ENCODE measurements at regions not wholly inside any gene's neighbourhood (a gene's known extent, or its start where the extent isn't known, plus 50 kb on each side); places are given as distances from the start of the nearest gene placed in this dataset.

- H3K4me1 ChIP-seq (ENCODE audit: insufficient read depth), result no peaks in the 10 kb centered on the region
- H3K36me3 ChIP-seq, result no peaks in the 10 kb centered on the region
- H3K4me3 ChIP-seq, result no peak overlapping the region
- intact Hi-C loops (cut with DNase I), result no loop called here
- H3K9me3 ChIP-seq, result no peaks in the 10 kb centered on the region
- H3K27me3 ChIP-seq, result no peaks in the 10 kb centered on the region
- TF ChIP-seq, protein P1, sequence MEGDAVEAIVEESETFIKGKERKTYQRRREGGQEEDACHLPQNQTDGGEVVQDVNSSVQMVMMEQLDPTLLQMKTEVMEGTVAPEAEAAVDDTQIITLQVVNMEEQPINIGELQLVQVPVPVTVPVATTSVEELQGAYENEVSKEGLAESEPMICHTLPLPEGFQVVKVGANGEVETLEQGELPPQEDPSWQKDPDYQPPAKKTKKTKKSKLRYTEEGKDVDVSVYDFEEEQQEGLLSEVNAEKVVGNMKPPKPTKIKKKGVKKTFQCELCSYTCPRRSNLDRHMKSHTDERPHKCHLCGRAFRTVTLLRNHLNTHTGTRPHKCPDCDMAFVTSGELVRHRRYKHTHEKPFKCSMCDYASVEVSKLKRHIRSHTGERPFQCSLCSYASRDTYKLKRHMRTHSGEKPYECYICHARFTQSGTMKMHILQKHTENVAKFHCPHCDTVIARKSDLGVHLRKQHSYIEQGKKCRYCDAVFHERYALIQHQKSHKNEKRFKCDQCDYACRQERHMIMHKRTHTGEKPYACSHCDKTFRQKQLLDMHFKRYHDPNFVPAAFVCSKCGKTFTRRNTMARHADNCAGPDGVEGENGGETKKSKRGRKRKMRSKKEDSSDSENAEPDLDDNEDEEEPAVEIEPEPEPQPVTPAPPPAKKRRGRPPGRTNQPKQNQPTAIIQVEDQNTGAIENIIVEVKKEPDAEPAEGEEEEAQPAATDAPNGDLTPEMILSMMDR (IDR thresholded peaks at IDR 0.05), result no peak
- TF ChIP-seq POLR2A (IDR thresholded peaks at IDR 0.05), result no peak
- TF ChIP-seq EP300 (IDR thresholded peaks at IDR 0.05), result no peak
- WGBS, 3 donors, result 52 to 69% (median 63%) methylated on average over 10 of the region's 10 CpGs
- DNase-seq, result no peak
- no peak overlapping the region for H3K27ac ChIP-seq
Measured at GRCh38 chr15:27623149-27623548, 476.0 kb downstream of the OCA2 start.

- no peak overlapping the region for H3K4me3 ChIP-seq
- H3K9me3 ChIP-seq, result no peaks in the 10 kb centered on the region
- intact Hi-C loops (cut with DNase I), result no loop called here
- DNase-seq, result no peak
- H3K36me3 ChIP-seq, result no peaks in the 10 kb centered on the region
- no peaks in the 10 kb centered on the region for H3K4me1 ChIP-seq (ENCODE audit: insufficient read depth)
- no peak overlapping the region for H3K27ac ChIP-seq
- TF ChIP-seq, protein P1 (IDR thresholded peaks at IDR 0.05), result no peak
- TF ChIP-seq POLR2A (IDR thresholded peaks at IDR 0.05), result no peak
- TF ChIP-seq EP300 (IDR thresholded peaks at IDR 0.05), result no peak
- no peaks in the 10 kb centered on the region for H3K27me3 ChIP-seq
Measured at GRCh38 chr15:27622371-27622770, 476.7 kb downstream of the OCA2 start.

DNA sequence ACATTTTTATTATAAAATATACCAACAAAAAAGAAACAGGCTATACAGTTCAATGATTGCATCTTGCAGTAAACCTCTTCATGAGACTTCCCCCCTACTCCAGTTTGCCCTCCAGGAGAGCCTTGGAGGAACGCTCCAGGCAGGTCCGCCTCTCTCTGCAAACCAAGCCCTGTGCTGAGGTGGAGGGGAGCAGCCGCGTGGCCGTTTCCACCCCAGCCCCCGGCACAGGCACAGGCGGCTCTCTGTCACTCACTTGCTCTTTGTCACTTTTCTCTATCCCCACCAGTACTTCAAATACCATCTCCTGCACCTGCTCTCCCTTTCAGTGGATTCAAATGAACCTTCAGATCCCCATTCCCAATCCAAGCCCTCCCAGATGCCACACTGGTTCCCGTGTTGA is 479.9 kb downstream of the OCA2 start:
- no peaks in the 10 kb centered on the region for H3K36me3 ChIP-seq
- H3K9me3 ChIP-seq, result no peaks in the 10 kb centered on the region
- H3K4me1 ChIP-seq (ENCODE audit: insufficient read depth), result no peaks in the 10 kb centered on the region
- H3K27me3 ChIP-seq, result no peaks in the 10 kb centered on the region
- 81 to 85% (median 81%) methylated on average over 8 of the region's 8 CpGs for WGBS, 3 donors
- TF ChIP-seq POLR2A (IDR thresholded peaks at IDR 0.05), result no peak
- no peak for TF ChIP-seq EP300 (IDR thresholded peaks at IDR 0.05)
- TF ChIP-seq, protein P1 (IDR thresholded peaks at IDR 0.05), result no peak
- no peak overlapping the region for H3K27ac ChIP-seq
- no peak overlapping the region for H3K4me3 ChIP-seq
- intact Hi-C loops (cut with DNase I), result no loop called here
- DNase-seq, result no peak

- no peaks in the 10 kb centered on the region for H3K27me3 ChIP-seq
- H3K27ac ChIP-seq, result no peak overlapping the region
- no peaks in the 10 kb centered on the region for H3K36me3 ChIP-seq
- intact Hi-C loops (cut with DNase I), result no loop called here
- TF ChIP-seq, protein P1 (IDR thresholded peaks at IDR 0.05), result no peak
- TF ChIP-seq EP300 (IDR thresholded peaks at IDR 0.05) (no peak), POLR2A (IDR thresholded peaks at IDR 0.05) (no peak)
- no peaks in the 10 kb centered on the region for H3K9me3 ChIP-seq
- DNase-seq, result no peak
- no peak overlapping the region for H3K4me3 ChIP-seq
- H3K4me1 ChIP-seq (ENCODE audit: insufficient read depth), result no peaks in the 10 kb centered on the region
- 70 to 75% (median 73%) methylated on average over 3 of the region's 3 CpGs for WGBS, 3 donors
Measured at GRCh38 chr15:27617013-27617412, 482.1 kb downstream of the OCA2 start.

- Histone ChIP-seq H3K36me3 (no peaks in the 10 kb centered on the region), H3K27ac (no peak overlapping the region), H3K4me1 (ENCODE audit: insufficient read depth) (no peaks in the 10 kb centered on the region), H3K27me3 (no peaks in the 10 kb centered on the region), H3K4me3 (no peak overlapping the region), H3K9me3 (no peaks in the 10 kb centered on the region)
- no peak for TF ChIP-seq EP300 (IDR thresholded peaks at IDR 0.05)
- TF ChIP-seq, protein P1 (IDR thresholded peaks at IDR 0.05), result no peak
- 60 to 81% (median 63%) methylated on average over 3 of the region's 3 CpGs for WGBS, 3 donors
- no peak for DNase-seq
- intact Hi-C loops (cut with DNase I), result no loop called here
Measured at GRCh38 chr15:27608248-27608647, 490.9 kb downstream of the OCA2 start.

Measured in ovary (tissue), 7 donors.